H1 (cell line): ENCODE measurements at regions not wholly inside any gene's neighbourhood (a gene's known extent, or its start where the extent isn't known, plus 50 kb on each side); places are given as distances from the start of the nearest gene placed in this dataset.

ENCODE experiments used
- CTCF ChIA-PET: fragments of 300-600 bp; sonication (Branson Sonifier 250); formaldehyde crosslinking; loops from one replicate; lab custom pipeline; 2021; ENCODE audit not compliant: partially characterized antibody; lab: Charles Lee
- POLR2A ChIA-PET: fragments of 300-600 bp; sonication (Branson Sonifier 250); formaldehyde crosslinking; loops from one replicate; lab custom pipeline; 2021; ENCODE audit warnings: inconsistent platforms; ENCODE audit not compliant: partially characterized antibody; lab: Charles Lee
- DNase-seq, 2 experiments: peaks; one replicate each; pipeline versions ENCODE4 v3.0.0 to v3.0.0-alpha.2; 2010 to 2022; ENCODE audit warnings: low spot score in 2 of 2, low read depth in 1 of 2, mixed read lengths in 1 of 2
- FAIRE-seq: peaks from 2 replicates; lab custom pipeline; 2011; peaks lifted over from hg19 to GRCh38; lab: Jason Lieb, UNC
- H2AFZ ChIP-seq: 2 replicates; pipeline ENCODE4 v1.8.1; 2012; ENCODE audit warnings: low read length, inconsistent platforms
- H2AK5ac ChIP-seq: 2 replicates; pipeline ENCODE4 v1.6.1; 2013; ENCODE audit warnings: low read depth, low read length
- H2BK120ac ChIP-seq: replicated peaks from 2 replicates; pipeline ENCODE3; 2013; ENCODE audit warnings: low read depth, low read length, inconsistent platforms
- H2BK12ac ChIP-seq: 2 replicates; pipeline ENCODE4 v1.6.1; 2013; ENCODE audit warnings: low read depth, low read length
- H2BK15ac ChIP-seq: 2 replicates; pipeline ENCODE4 v1.6.1; 2013; ENCODE audit warnings: low read length
- H2BK20ac ChIP-seq: 2 replicates; pipeline ENCODE4 v1.6.1; 2013; ENCODE audit warnings: low read length
- H2BK5ac ChIP-seq: 2 replicates; pipeline ENCODE4 v1.6.1; 2013; ENCODE audit warnings: low read depth, low read length
- H3K14ac ChIP-seq: 2 replicates; pipeline ENCODE4 v1.6.1; 2013; ENCODE audit warnings: inconsistent platforms; ENCODE audit not compliant: insufficient read length
- H3K18ac ChIP-seq: 2 replicates; pipeline ENCODE4 v1.6.1; 2013; ENCODE audit warnings: low read length; ENCODE audit errors: extremely low read depth
- H3K23ac ChIP-seq: 2 replicates; pipeline ENCODE4 v1.6.1; 2013; ENCODE audit warnings: inconsistent platforms; ENCODE audit not compliant: insufficient read length
- H3K23me2 ChIP-seq: 2 replicates; pipeline ENCODE4 v1.6.1; 2013; ENCODE audit warnings: low read depth, low read length
- H3K27ac ChIP-seq: 2 replicates; pipeline ENCODE4 v1.6.1; 2011; ENCODE audit warnings: low read depth, low read length, inconsistent platforms
- H3K27me3 ChIP-seq, 4 experiments: replicated peaks in 1 of 4; 1 replicate in 1 of 4; 2 replicates in 3 of 4; pipeline versions ENCODE4 v1.6.1 to v1.8.1; 2011 to 2013; ENCODE audit warnings: low read length in 3 of 4, mild to moderate bottlenecking in 3 of 4, inconsistent platforms in 2 of 4, mixed read lengths in 2 of 4, moderate library complexity in 1 of 4; ENCODE audit not compliant: control insufficient read depth in 3 of 4, insufficient read depth in 3 of 4; ENCODE audit errors: extremely low read depth in 1 of 4
- H3K36me3 ChIP-seq, 4 experiments: 2 replicates each; pipeline versions ENCODE4 v1.6.1 to v1.8.1; 2011 to 2013; ENCODE audit warnings: mild to moderate bottlenecking in 4 of 4, low read length in 3 of 4, moderate library complexity in 2 of 4, control low read depth in 1 of 4, inconsistent platforms in 1 of 4; ENCODE audit not compliant: insufficient read depth in 4 of 4, control insufficient read depth in 2 of 4
- H3K4ac ChIP-seq: replicated peaks from 2 replicates; pipeline ENCODE3; 2013; ENCODE audit warnings: low read length, low read depth, mixed read lengths, inconsistent platforms; ENCODE audit not compliant: insufficient read length
- H3K4me1 ChIP-seq, 4 experiments: replicated peaks in 1 of 4; 1 replicate in 1 of 4; 2 replicates in 3 of 4; pipeline versions ENCODE4 v1.6.1 to v1.8.1; 2011 to 2013; ENCODE audit warnings: low read length in 3 of 4, inconsistent platforms in 2 of 4, mixed read lengths in 1 of 4; ENCODE audit not compliant: insufficient read depth in 4 of 4, control insufficient read depth in 3 of 4
- H3K4me2 ChIP-seq, 2 experiments: 2 replicates each; pipeline versions ENCODE4 v1.6.1 to v1.8.1; 2011 to 2013; ENCODE audit warnings: low read depth in 2 of 2, low read length in 2 of 2, control low read depth in 1 of 2, inconsistent platforms in 1 of 2, mild to moderate bottlenecking in 1 of 2; ENCODE audit not compliant: insufficient read depth in 1 of 2
- H3K4me3 ChIP-seq, 4 experiments: fragments of 200-600, 300-600 bp in 1 of 4; sonication (generic), shearing (Covaris generic), sonication (Bioruptor Twin) in 1 of 4; 2 replicates each; pipeline versions ENCODE4 v1.5.1 to v1.8.1; 2011 to 2016; ENCODE audit warnings: low read length in 4 of 4, low read depth in 3 of 4, control low read depth in 2 of 4, inconsistent platforms in 2 of 4, mild to moderate bottlenecking in 2 of 4, mixed read lengths in 1 of 4, moderate library complexity in 1 of 4; ENCODE audit not compliant: insufficient read depth in 2 of 4; ENCODE audit errors: extremely low read depth in 1 of 4
- H3K56ac ChIP-seq: replicated peaks from 2 replicates; pipeline ENCODE3; 2013; ENCODE audit warnings: low read depth, mild to moderate bottlenecking, mixed read lengths, low read length, inconsistent platforms; ENCODE audit not compliant: insufficient read length
- H3K79me1 ChIP-seq: 2 replicates; pipeline ENCODE4 v1.6.1; 2013; ENCODE audit warnings: low read depth, low read length, control low read depth
- H3K79me2 ChIP-seq, 2 experiments: 2 replicates each; pipeline versions ENCODE4 v1.6.1 to v1.8.1; 2012 to 2013; ENCODE audit warnings: low read length in 2 of 2, mild to moderate bottlenecking in 2 of 2, inconsistent platforms in 1 of 2; ENCODE audit not compliant: insufficient read depth in 2 of 2, control insufficient read depth in 1 of 2
- H3K9ac ChIP-seq, 4 experiments: replicated peaks in 1 of 4; 1 replicate in 1 of 4; 2 replicates in 3 of 4; pipeline versions ENCODE4 v1.6.1 to v1.8.1; 2011 to 2013; ENCODE audit warnings: low read depth in 3 of 4, low read length in 3 of 4, control low read depth in 2 of 4, mild to moderate bottlenecking in 2 of 4, moderate library complexity in 2 of 4, inconsistent platforms in 1 of 4; ENCODE audit errors: extremely low read depth in 1 of 4
- H3K9me3 ChIP-seq, 2 experiments: 2 replicates each; pipeline versions ENCODE4 v1.6.1 to v1.8.1; 2012 to 2013; ENCODE audit warnings: mild to moderate bottlenecking in 2 of 2, moderate library complexity in 2 of 2, control low read depth in 1 of 2, inconsistent platforms in 1 of 2, low read depth in 1 of 2, low read length in 1 of 2, mixed read lengths in 1 of 2; ENCODE audit not compliant: insufficient read depth in 2 of 2
- H4K20me1 ChIP-seq, 2 experiments: replicated peaks in 1 of 2; 2 replicates each; pipeline versions ENCODE3 to v1.8.1; 2011 to 2013; ENCODE audit warnings: inconsistent platforms in 2 of 2, low read length in 2 of 2, mild to moderate bottlenecking in 1 of 2; ENCODE audit not compliant: insufficient read depth in 2 of 2, control insufficient read depth in 1 of 2
- H4K5ac ChIP-seq: 2 replicates; pipeline ENCODE4 v1.6.1; 2013; ENCODE audit warnings: low read length, low read depth, mixed read lengths, inconsistent platforms; ENCODE audit not compliant: insufficient read length
- H4K8ac ChIP-seq: 2 replicates; pipeline ENCODE4 v1.8.0; 2013; ENCODE audit warnings: mild to moderate bottlenecking, moderate library complexity, low read length, inconsistent platforms; ENCODE audit not compliant: insufficient read depth; ENCODE audit errors: extremely low read depth
- H4K91ac ChIP-seq: replicated peaks from 2 replicates; pipeline ENCODE3; 2013; ENCODE audit warnings: low read length, mixed read lengths, inconsistent platforms; ENCODE audit not compliant: insufficient read length
- CHD1 ChIP-seq: IDR thresholded peaks from 2 replicates; pipeline ENCODE4 v1.6.1; 2012; ENCODE audit warnings: low read depth, low read length, improper control_type of control experiment
- SP2 ChIP-seq: IDR thresholded peaks from 2 replicates; pipeline ENCODE4 v1.6.1; 2012; ENCODE audit warnings: mild to moderate bottlenecking, low read length, inconsistent platforms
- WGBS, 2 experiments: shearing (Covaris generic) in 1 of 2; methylation state at CpG; one replicate each; pipeline versions ENCODE4 v1.1.6 to v1.1.7; 2013 to 2015; ENCODE audit warnings: low lambda C conversion rate in 2 of 2, mixed read lengths in 2 of 2, inconsistent platforms in 1 of 2, low coverage in 1 of 2, missing lambda C conversion rate in 1 of 2; ENCODE audit not compliant: insufficient replicate concordance in 2 of 2, insufficient coverage in 1 of 2, insufficient read length in 1 of 2; ENCODE audit errors: extremely low coverage in 1 of 2, missing lambda C conversion rate in 1 of 2; 5-methylcytosine and 5-hydroxymethylcytosine counted together
- TF ChIP-seq, protein P1 (sequence below): IDR thresholded peaks from 2 replicates; pipeline ENCODE4 v1.6.1; 2011; ENCODE audit warnings: low read depth, mild to moderate bottlenecking, low read length; ENCODE audit not compliant: insufficient read depth

GRCh38 chr3:110799271-110799670 lies 272.3 kb upstream of the NECTIN3 start:
- H3K4me2 ChIP-seq, result no peak overlapping the region
- DNase-seq, result no peak
- no peak overlapping the region for H3K27ac ChIP-seq
- no peak overlapping the region for H3K9ac ChIP-seq
- no peak overlapping the region for H3K4ac ChIP-seq
- no peaks in the 10 kb centered on the region for H3K79me1 ChIP-seq
- no peaks in the 10 kb centered on the region for H3K9me3 ChIP-seq
- H2BK20ac ChIP-seq, result no peak overlapping the region
- H2BK5ac ChIP-seq, result no peak overlapping the region
- no peak overlapping the region for H3K56ac ChIP-seq
- no peaks in the 10 kb centered on the region for H3K4me1 ChIP-seq
- no peak overlapping the region for H2BK12ac ChIP-seq
- FAIRE-seq, result no peak
- H3K36me3 ChIP-seq, result no peaks in the 10 kb centered on the region
- H4K91ac ChIP-seq, result no peak overlapping the region
- no peaks in the 10 kb centered on the region for H3K23me2 ChIP-seq
- H3K79me2 ChIP-seq, result no peaks in the 10 kb centered on the region
- CTCF ChIA-PET, result no interaction called here
- 89% methylated on average over 2 of the region's 2 CpGs; no CpG with 5 or more reads in 1 of the 2 experiments for WGBS, 2 experiments
- H4K20me1 ChIP-seq, result no peaks in the 10 kb centered on the region
- no peaks in the 10 kb centered on the region for H3K27me3 ChIP-seq
- no peak overlapping the region for H4K5ac ChIP-seq
- H3K4me3 ChIP-seq, result no peak overlapping the region
- no peak overlapping the region for H2AFZ ChIP-seq
- H3K14ac ChIP-seq, result no peak overlapping the region
- POLR2A ChIA-PET, result no interaction called here
- H2BK120ac ChIP-seq, result no peak overlapping the region
- no peak overlapping the region for H4K8ac ChIP-seq
- no peak overlapping the region for H2AK5ac ChIP-seq
- H3K18ac ChIP-seq, result no peak overlapping the region
- H2BK15ac ChIP-seq, result no peak overlapping the region
- no peak overlapping the region for H3K23ac ChIP-seq
- TF ChIP-seq, protein P1, sequence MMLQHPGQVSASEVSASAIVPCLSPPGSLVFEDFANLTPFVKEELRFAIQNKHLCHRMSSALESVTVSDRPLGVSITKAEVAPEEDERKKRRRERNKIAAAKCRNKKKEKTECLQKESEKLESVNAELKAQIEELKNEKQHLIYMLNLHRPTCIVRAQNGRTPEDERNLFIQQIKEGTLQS, result no peak
- TF ChIP-seq SP2, result no peak
- no peak for TF ChIP-seq CHD1
